ENCODE measurements at regions not wholly inside any gene's neighbourhood (a gene's known extent, or its start where the extent isn't known, plus 50 kb on each side); places are given as distances from the start of the nearest gene placed in this dataset.

- DNase-seq, result no peak
Measured at GRCh38 chr14:104292084-104292970, 153.9 kb downstream of the KIF26A start.

DNA sequence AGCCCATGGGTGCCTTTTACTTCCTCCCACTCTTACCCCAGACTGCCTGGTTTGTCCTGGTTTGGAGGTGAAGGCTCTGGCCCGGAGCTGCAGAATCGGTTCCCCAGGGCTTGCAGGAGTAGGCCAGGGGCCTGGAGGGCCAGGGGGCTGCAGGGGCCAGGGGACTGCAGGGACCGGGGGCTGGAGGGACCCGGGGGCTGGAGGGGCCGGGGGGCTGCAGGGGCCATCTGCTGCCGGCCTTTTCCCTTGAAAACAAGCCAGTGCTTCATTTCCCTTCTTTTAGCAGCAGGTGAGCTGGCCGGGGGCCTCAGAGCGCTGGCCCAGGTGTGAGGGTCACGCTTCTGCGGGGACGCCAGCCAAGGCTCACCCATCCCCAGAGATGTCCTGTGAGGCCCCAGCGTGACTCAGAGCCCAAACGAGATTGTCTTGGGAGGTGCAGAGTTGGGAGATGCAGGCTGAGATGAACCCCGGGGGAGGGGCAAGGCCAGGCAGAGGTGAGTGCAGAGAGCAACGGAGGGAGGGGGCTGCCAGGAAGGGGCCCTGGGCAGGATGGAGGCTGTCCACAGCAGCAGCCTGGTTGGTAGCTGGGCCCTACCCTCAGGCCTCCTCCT, 154.9 kb downstream of the KIF26A start:
- no peak for DNase-seq

DNA sequence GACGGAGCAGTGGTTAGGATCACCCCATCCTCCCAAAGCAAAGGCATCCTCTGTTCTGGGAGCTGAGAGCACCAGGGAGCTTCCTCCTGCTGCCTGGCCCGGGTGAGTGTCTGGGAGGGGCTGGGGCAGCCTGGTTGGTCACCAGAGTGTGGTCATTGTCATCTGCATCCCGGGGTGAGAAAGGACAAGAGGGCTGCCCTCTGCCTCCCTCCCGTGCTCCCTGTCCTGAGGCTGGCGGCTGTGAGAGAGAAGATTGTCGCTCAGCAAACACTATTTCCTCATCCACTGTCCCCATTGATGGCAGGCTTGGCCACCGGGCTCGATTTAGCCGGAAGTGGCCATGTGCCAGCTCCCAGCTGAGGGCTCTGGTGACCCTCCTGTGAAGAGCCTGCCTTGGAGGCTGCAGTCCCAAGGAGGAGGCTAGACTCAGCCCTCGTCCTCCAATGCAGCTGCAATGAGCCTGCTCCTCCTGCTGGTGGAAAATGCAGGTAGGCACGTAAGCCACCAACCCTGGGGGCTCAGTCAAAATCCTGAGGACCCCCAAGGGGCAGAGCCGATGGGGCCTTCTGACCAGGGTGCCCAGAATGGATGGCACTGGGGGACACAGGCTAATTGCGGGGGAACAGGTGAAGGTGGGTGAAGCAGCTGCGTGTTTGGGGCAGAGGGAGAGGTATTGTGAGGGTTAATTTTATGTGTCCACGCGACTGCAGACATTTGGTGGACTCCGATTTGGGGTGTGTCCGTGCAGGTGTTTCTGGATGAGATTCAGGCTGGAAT, 155.7 kb downstream of the KIF26A start:
- DNase-seq, result no peak

GRCh38 chr14:104294628-104294982, 156.2 kb downstream of the KIF26A start:
- DNase-seq, result no peak

GRCh38 chr14:104294983-104295680, 156.7 kb downstream of the KIF26A start:
- no peak for DNase-seq

GRCh38 chr14:104295681-104296387, 157.4 kb downstream of the KIF26A start:
- no peak for DNase-seq

DNA sequence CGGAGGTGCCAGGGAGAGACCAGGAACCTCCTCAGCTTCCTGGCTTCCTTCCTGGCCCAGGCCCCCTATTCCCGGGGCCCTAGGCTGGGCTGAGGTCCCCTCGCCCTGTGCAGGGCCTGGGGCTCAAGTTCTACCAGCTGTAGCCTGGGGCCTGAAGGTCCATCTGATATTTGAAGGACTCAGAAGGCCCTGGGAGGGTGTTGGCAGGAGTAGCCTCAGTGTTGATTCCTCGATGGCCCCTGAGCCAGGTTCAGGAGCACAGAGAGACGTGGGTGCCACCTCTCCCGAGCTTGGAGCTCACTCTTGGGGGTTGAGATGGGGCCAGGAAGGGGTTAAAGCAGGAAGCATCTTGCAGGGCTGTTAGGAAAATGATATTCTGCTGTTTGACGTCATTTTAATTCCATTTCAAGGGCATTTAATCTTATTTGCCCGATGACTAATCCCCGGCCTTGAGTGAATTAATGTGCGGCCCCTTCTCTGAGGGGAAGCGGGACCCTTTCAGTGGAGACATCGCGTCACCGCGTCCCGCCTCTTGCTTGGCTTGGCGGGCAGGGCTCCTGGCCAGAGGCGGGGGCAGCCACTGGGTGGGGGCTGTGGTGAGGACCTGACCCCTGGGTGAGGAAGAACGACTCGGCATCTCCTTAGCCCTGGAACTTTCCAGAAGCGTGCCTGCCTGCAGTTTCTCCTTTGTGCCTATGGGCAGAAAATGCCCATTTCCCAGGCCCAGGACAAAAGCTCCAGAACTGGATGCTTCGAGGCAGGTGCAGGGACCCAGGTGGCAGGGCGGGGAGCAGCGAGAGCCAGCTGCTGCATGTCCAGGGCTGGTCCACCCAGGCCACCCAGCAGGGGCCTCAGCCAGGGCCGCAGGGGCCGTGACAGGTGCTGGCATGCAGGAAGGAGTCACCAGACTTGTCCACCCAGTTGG, 158.3 kb downstream of the KIF26A start:
- DNase-seq, result no peak

- DNase-seq, result no peak
Measured at GRCh38 chr14:104297313-104297704, 158.9 kb downstream of the KIF26A start.

GRCh38 chr14:104297721-104298401, 159.5 kb downstream of the KIF26A start:
- no peak for DNase-seq

- DNase-seq, result no peak
Measured at GRCh38 chr14:104298458-104298857, 160.1 kb downstream of the KIF26A start.

DNA sequence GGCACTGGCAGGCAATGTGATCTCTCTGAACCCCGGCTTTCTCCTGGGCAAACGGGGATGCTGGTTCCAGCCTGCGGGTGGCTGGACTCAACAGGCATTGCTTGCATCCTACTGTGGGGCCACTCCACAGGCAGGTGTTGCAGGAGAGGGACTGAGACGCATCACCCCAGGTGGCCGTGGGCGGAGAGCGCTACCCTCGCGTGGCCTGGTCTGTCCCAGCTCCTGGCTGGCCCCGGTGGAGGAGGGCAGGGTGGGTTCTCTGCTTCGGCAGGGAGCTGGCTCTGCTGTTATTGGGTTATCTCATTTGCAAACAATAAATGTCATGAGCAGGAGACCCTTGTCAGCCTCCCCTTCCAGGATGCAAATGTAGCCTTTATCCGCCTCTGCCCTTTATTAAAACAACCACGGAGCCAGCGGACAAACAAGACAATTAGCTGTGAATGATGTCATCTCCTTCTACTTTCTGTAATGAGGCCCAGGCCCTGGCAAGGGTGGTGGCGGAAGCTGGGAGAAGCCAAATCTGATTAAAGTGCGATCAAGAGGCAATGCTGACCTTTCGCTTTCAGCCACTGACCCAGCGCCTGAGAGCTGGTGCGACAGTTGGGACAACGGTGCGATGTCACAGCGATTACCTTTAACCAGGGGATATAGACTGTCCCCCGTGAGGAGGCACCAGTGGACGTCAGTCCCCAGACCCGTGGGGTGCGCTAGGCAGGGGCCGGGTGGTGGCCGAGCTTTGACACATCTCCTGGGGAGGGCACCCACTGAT, 161.8 kb downstream of the KIF26A start:
- DNase-seq, result no peak

DNA sequence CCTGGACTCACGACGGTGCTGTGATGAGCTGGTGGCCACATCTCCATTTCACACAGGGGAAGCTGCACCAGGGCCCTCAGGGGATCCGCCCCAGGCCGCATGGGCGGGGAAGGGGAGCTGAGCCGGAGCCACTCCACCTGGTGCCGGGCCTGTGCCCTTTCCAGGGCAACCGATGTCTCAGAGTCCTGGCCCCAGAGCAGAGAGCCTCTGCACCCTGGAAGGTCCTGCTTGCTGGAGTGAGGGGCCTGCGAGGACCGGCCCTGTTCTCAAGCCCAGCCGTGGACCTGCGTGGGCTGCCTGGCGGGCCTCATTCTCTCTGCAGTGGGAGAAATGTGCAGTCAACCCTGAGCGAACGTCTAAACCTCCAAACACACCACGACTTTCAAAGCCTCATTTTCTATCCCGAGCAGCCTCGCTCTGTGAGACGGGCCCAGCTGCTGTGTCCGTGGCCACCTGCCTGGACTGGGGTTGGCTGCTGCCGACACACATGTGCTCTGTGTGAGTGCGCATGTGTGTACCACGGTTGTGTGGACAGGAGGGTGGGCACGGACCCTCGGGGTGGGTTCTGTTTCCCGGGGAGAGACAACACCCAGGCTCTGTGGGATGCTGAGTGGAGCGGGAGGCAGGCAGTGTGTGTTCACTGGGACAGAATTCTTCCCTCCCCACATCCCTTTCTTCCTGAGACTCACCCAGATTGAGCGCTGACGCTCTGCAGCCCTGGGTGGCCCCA, 163.5 kb downstream of the KIF26A start:
- DNase-seq, result no peak

- no peak for DNase-seq
Measured at GRCh38 chr14:104302794-104303405, 164.5 kb downstream of the KIF26A start.

- DNase-seq, result no peak
Measured at GRCh38 chr14:104303705-104304425, 165.5 kb downstream of the KIF26A start.

DNA sequence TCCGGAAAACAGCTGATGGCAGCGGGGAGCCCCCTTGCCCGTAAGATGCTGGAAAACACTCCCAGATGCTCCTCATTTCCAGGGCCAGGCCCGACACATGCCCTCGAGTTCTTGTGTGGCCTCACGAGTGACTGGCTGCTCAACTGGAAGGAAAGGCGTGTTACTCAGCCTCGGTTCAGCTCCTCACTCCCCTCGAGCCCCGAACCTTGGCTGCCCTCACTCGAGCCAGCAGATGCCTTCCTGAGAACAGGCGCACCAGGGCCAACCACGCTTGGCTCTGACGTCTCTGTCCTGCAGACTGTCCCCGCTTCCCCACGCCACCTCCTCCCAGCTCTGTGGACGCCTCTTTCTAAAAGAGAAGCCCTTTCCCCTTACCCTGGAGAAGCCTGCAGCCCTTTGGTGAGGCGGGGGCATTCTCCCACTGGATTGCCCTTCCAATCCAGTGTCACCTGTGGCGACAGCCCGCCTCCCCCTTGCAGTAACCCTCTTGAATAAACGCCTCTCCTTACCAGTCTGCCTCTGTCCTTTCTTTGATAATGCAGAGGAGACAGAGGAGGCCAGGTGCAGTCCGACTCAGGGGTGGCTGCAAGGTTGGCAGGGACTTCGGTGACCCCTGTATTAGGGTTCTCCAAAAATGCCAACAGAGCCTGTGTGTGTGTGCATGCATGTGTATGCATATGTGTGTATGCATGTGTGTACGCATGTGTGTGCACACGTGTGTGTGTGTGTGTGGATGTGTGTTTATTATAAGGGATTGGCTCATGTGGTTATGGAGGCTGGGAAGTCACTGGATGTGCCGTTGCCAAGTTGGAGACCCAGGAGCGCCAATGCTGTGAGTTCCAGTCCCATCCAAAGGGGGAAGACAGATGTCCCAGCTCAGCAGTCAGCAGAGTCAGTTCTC, 166.3 kb downstream of the KIF26A start:
- no peak for DNase-seq

GRCh38 chr14:104305511-104306449, 167.4 kb downstream of the KIF26A start:
- no peak for DNase-seq

Measured in NCI-H1694 (cell line).